HFFc6 (cell line): ENCODE measurements at regions not wholly inside any gene's neighbourhood (a gene's known extent, or its start where the extent isn't known, plus 50 kb on each side); places are given as distances from the start of the nearest gene placed in this dataset.

ENCODE experiments used
- DNase-seq: peaks from one replicate; pipeline ENCODE4 v3.0.0-alpha.2; 2018
- H3K27ac Mint-ChIP-seq: 2 replicates; pipeline ENCODE4 v1.8.0; 2020; ENCODE audit warnings: mild to moderate bottlenecking, mixed read lengths
- H3K27me3 Mint-ChIP-seq: 2 replicates; pipeline ENCODE4 v1.8.0; 2021; ENCODE audit warnings: mild to moderate bottlenecking, moderate library complexity, mixed read lengths; ENCODE audit not compliant: insufficient read depth
- H3K36me3 Mint-ChIP-seq: 2 replicates; pipeline ENCODE4 v1.8.0; 2021; ENCODE audit warnings: low read depth, mixed read lengths
- H3K4me1 Mint-ChIP-seq: 2 replicates; pipeline ENCODE4 v1.8.0; 2020; ENCODE audit warnings: low read depth, mixed read lengths
- H3K4me3 Mint-ChIP-seq: 2 replicates; pipeline ENCODE4 v1.8.0; 2020; ENCODE audit warnings: mild to moderate bottlenecking, moderate library complexity, mixed read lengths
- H3K9me3 Mint-ChIP-seq: 2 replicates; pipeline ENCODE4 v1.8.0; 2020; ENCODE audit warnings: mild to moderate bottlenecking, mixed read lengths
- CTCF ChIP-seq: fragments of 200-600 bp; sonication (generic); IDR thresholded peaks from 2 replicates; pipeline ENCODE4 v1.5.0; 2021; ENCODE audit warnings: antibody characterized with exemption, mild to moderate bottlenecking

DNA sequence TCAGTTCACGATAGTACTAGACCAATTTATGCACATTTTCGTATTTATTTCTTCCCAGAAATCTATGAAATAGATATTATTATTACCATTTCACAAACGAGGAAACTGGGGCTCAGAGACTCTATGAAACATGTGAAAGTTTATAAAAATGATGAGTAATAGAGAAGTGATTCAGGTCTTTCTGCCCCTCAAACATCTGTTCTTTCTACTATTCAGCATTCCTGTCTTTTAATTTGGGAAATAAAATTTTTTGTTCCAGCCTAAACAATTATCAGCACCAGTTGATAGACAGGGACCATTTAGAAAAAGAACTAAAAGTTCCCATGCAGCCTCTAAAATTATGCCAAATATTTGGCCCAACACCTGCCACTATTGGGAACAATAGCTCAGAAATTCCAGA lies 585.1 kb downstream of the PTPRC start:
- H3K9me3 Mint-ChIP-seq: no peaks in the 10 kb centered on the region
- no peak overlapping the region for H3K4me3 Mint-ChIP-seq
- peaks cover 36% of the 10 kb centered on the region for H3K4me1 Mint-ChIP-seq
- DNase-seq: no peak
- no peaks in the 10 kb centered on the region for H3K36me3 Mint-ChIP-seq
- H3K27me3 Mint-ChIP-seq: peaks cover 6% of the 10 kb centered on the region; the same call in 1 of the 2 replicates
- no peak overlapping the region for H3K27ac Mint-ChIP-seq
- TF ChIP-seq CTCF: no peak

GRCh38 chr1:199226163-199226562 lies 587.3 kb downstream of the PTPRC start:
- Mint-ChIP-seq H3K36me3 (no peaks in the 10 kb centered on the region), H3K4me3 (peak overlapping the region; percentile 58), H3K9me3 (no peaks in the 10 kb centered on the region), H3K4me1 (peaks cover 40% of the 10 kb centered on the region), H3K27ac (peak overlapping the region; percentile 44), H3K27me3 (0 out of 2 replicates have a peak, but pooled peaks cover 2% of the 10 kb centered on the region)
- no peak for TF ChIP-seq CTCF
- DNase-seq: peak; percentile 19

GRCh38 chr1:199242147-199242546 lies 603.3 kb downstream of the PTPRC start:
- Mint-ChIP-seq H3K9me3 (no peaks in the 10 kb centered on the region), H3K27ac (no peak overlapping the region), H3K27me3 (no peaks in the 10 kb centered on the region), H3K4me3 (no peak overlapping the region), H3K36me3 (no peaks in the 10 kb centered on the region), H3K4me1 (no peaks in the 10 kb centered on the region)
- no peak for DNase-seq
- no peak for TF ChIP-seq CTCF

DNA sequence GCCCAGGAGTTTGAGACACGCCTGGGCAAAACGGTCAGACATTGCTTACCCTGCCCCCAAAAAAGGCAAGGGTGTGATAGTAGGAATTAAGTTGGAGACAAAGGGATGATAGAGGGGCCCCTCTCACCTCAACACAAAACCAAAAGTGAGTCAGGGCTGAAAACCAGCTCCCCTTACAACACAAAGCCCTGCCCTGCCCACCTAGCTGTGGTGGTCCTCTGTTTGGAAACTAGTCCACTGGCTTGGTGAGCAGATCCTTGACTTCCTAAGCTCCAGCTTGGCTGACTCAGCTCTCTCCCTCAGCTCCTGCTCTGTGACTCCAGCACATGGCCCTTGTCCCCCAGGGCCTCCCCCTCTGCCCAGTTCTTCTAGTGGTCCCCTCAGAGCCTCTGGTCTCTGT lies 603.8 kb downstream of the PTPRC start:
- no peak for TF ChIP-seq CTCF
- Mint-ChIP-seq H3K36me3 (no peaks in the 10 kb centered on the region), H3K9me3 (no peaks in the 10 kb centered on the region), H3K4me3 (no peak overlapping the region), H3K27me3 (no peaks in the 10 kb centered on the region), H3K27ac (no peak overlapping the region), H3K4me1 (no peaks in the 10 kb centered on the region)
- no peak for DNase-seq

GRCh38 chr1:199243423-199244061 lies 604.7 kb downstream of the PTPRC start:
- no peaks in the 10 kb centered on the region for H3K9me3 Mint-ChIP-seq
- no peaks in the 10 kb centered on the region for H3K36me3 Mint-ChIP-seq
- H3K27me3 Mint-ChIP-seq: no peaks in the 10 kb centered on the region
- H3K27ac Mint-ChIP-seq: no peak overlapping the region
- no peaks in the 10 kb centered on the region for H3K4me1 Mint-ChIP-seq
- H3K4me3 Mint-ChIP-seq: no peak overlapping the region
- peak; percentile 81 for TF ChIP-seq CTCF
- peak; percentile 49 for DNase-seq
